ENCODE measurements at regions not wholly inside any gene's neighbourhood (a gene's known extent, or its start where the extent isn't known, plus 50 kb on each side); places are given as distances from the start of the nearest gene placed in this dataset.
"Not testable (repeated sequence)": the region's sequence is repeated elsewhere in the genome, so short reads cannot be mapped to it uniquely, and the experiment has no call there.

DNA sequence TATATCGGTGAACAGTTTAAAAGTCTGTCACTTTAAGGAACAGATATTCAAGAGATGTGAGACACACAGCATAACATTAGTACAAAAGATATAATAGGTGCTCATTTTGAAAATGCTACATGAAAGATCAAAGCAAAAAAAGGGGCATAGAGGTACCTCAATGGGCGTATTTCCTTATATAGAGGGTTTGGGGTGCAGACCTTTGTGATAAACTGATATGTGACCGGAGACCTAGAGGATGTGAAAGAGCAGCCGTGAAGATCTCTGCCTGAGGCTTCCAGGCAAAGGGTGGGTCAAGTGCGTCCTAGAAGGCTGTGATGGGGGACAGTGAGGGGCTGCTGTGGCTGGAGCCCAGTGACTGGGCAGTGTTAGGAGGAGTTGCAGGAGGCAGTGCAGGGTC, 551.4 kb downstream of the ETS1 start:
- peaks cover 0 to 2% (median 0%) of the 10 kb centered on the region in 3 donors for H3K27me3 ChIP-seq (ENCODE audit: control insufficient read depth in 3 of 3, insufficient read depth in 3 of 3, low read length in 2 of 3)
- TF ChIP-seq, protein P1, sequence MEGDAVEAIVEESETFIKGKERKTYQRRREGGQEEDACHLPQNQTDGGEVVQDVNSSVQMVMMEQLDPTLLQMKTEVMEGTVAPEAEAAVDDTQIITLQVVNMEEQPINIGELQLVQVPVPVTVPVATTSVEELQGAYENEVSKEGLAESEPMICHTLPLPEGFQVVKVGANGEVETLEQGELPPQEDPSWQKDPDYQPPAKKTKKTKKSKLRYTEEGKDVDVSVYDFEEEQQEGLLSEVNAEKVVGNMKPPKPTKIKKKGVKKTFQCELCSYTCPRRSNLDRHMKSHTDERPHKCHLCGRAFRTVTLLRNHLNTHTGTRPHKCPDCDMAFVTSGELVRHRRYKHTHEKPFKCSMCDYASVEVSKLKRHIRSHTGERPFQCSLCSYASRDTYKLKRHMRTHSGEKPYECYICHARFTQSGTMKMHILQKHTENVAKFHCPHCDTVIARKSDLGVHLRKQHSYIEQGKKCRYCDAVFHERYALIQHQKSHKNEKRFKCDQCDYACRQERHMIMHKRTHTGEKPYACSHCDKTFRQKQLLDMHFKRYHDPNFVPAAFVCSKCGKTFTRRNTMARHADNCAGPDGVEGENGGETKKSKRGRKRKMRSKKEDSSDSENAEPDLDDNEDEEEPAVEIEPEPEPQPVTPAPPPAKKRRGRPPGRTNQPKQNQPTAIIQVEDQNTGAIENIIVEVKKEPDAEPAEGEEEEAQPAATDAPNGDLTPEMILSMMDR (IDR thresholded peaks at IDR 0.05; ENCODE audit: control extremely low read depth, extremely low read depth), result no peak
- WGBS, 2 donors, result 83 to 88% methylated on average over 5 of the region's 5 CpGs
- no peak overlapping the region for H3K9ac ChIP-seq (ENCODE audit: insufficient read depth in 1 of 2, low read length in 2 of 2)
- no peak overlapping the region for H3K27ac ChIP-seq (ENCODE audit: low read depth in 1 of 2, low read length in 1 of 2)
- H3K36me3 ChIP-seq (ENCODE audit: control insufficient read depth in 4 of 4, insufficient read depth in 4 of 4, low read length in 4 of 4), result no peaks in the 10 kb centered on the region
- H3K4me3 ChIP-seq, result no peak overlapping the region
- ATAC-seq (ENCODE audit: insufficient read depth, low FRiP score) (no peak), DNase-seq (no peak)
- no peaks in the 10 kb centered on the region for H3K9me3 ChIP-seq (ENCODE audit: control insufficient read depth in 4 of 4, insufficient read depth in 3 of 4, low read length in 3 of 4)
- H3K4me1 ChIP-seq (ENCODE audit: control insufficient read depth in 5 of 5, insufficient read depth in 5 of 5, low read length in 5 of 5), result peaks cover 0 to 2% (median 0%) of the 10 kb centered on the region in 5 donors

- peak; percentile 66 for ATAC-seq (ENCODE audit: insufficient read depth, low FRiP score)
- not testable (repeated sequence) for H3K27me3 ChIP-seq (ENCODE audit: control insufficient read depth in 3 of 3, insufficient read depth in 3 of 3, low read length in 2 of 3)
Observed at GRCh38 chr11:128031538-128032134, 555.7 kb downstream of the ETS1 start.

GRCh38 chr11:128029219-128029722, 558.1 kb downstream of the ETS1 start:
- TF ChIP-seq, protein P1 (IDR thresholded peaks at IDR 0.05; ENCODE audit: control extremely low read depth, extremely low read depth), result no peak
- H3K9me3 ChIP-seq (ENCODE audit: control insufficient read depth in 4 of 4, insufficient read depth in 3 of 4, low read length in 3 of 4), result peaks cover 0 to 2% (median 0%) of the 10 kb centered on the region in 4 donors
- no peak overlapping the region for H3K4me3 ChIP-seq
- 3 to 9% methylated on average over 1 of the region's 1 CpG for WGBS, 2 donors
- H3K27me3 ChIP-seq (ENCODE audit: control insufficient read depth in 3 of 3, insufficient read depth in 3 of 3, low read length in 2 of 3), result no peaks in the 10 kb centered on the region
- H3K27ac ChIP-seq (ENCODE audit: low read depth in 1 of 2, low read length in 1 of 2), result no peak overlapping the region
- H3K4me1 ChIP-seq (ENCODE audit: control insufficient read depth in 5 of 5, insufficient read depth in 5 of 5, low read length in 5 of 5), result no peaks in the 10 kb centered on the region
- no peak overlapping the region for H3K9ac ChIP-seq (ENCODE audit: insufficient read depth in 1 of 2, low read length in 2 of 2)
- ATAC-seq (ENCODE audit: insufficient read depth, low FRiP score), result no peak
- H3K36me3 ChIP-seq (ENCODE audit: control insufficient read depth in 4 of 4, insufficient read depth in 4 of 4, low read length in 4 of 4), result no peaks in the 10 kb centered on the region
- DNase-seq, result peak in 1 of 3 donors; percentile 12

More at GRCh38 chr11:128031538-128032134, 555.7 kb downstream of the ETS1 start:
- not testable (repeated sequence) for H3K4me1 ChIP-seq (ENCODE audit: control insufficient read depth in 5 of 5, insufficient read depth in 5 of 5, low read length in 5 of 5); H3K36me3 ChIP-seq (ENCODE audit: control insufficient read depth in 4 of 4, insufficient read depth in 4 of 4, low read length in 4 of 4); H3K9me3 ChIP-seq (ENCODE audit: control insufficient read depth in 4 of 4, insufficient read depth in 3 of 4, low read length in 3 of 4); H3K9ac ChIP-seq (ENCODE audit: insufficient read depth in 1 of 2, low read length in 2 of 2); H3K27ac ChIP-seq (ENCODE audit: low read depth in 1 of 2, low read length in 1 of 2); H3K4me3 ChIP-seq
- DNase-seq, result peak; percentile 42 to 81 (median 67)
- WGBS, 2 donors, result 53 to 58% methylated on average over 14 of the region's 14 CpGs
- TF ChIP-seq, protein P1 (IDR thresholded peaks at IDR 0.05; ENCODE audit: control extremely low read depth, extremely low read depth), result peak; percentile 83
